GM10266 (cell line): ENCODE measurements at regions not wholly inside any gene's neighbourhood (a gene's known extent, or its start where the extent isn't known, plus 50 kb on each side); places are given as distances from the start of the nearest gene placed in this dataset.
"Not testable (repeated sequence)": the region's sequence is repeated elsewhere in the genome, so short reads cannot be mapped to it uniquely, and the experiment has no call there.

Source experiments
- DNase-seq: peaks from one replicate; pipeline ENCODE4 v3.0.0; 2012; ENCODE audit errors: extremely low spot score
- TF ChIP-seq, protein P1 (sequence below): IDR thresholded peaks from 2 replicates; pipeline ENCODE4 v1.5.1; 2012; ENCODE audit warnings: mild to moderate bottlenecking, low read depth; ENCODE audit not compliant: control insufficient read depth, insufficient read depth; ENCODE audit errors: missing control alignments

DNA sequence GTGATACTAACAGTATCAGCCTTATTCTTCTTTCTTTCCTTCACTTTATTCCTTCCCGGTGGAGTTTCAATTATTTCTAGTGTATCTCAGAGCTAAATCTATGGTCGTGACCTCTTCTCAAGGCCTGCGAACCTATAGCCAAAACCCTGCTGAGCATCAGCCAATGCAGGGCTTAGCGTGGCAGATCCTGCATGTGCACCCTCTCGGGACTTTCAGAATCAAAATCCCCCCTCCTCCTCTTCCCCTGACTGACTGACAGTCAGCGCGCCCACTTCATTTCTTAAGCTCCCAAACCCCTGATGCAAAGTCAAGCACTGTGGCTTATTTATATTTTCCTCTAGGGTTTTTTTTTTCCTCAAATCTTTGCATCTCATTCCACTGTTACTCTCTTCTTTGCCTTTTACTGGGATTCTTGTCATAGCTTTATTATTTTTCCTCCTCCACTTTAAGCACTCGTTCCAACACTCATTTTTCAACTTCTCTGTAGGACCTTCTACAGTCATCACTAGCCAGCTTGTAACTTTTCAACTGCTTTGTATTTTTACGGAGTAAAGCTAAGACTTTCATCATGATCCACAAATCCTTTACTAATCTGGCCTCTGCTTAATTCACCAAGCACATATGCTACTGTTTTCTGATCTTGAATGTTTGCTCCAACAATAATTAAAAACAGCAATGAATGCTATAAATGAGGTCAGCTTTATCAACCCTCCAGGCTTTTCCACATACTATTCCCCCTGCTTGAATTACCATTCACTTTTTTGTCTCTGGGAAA is 896.5 kb upstream of the PIK3C3 start:
- TF ChIP-seq, protein P1, sequence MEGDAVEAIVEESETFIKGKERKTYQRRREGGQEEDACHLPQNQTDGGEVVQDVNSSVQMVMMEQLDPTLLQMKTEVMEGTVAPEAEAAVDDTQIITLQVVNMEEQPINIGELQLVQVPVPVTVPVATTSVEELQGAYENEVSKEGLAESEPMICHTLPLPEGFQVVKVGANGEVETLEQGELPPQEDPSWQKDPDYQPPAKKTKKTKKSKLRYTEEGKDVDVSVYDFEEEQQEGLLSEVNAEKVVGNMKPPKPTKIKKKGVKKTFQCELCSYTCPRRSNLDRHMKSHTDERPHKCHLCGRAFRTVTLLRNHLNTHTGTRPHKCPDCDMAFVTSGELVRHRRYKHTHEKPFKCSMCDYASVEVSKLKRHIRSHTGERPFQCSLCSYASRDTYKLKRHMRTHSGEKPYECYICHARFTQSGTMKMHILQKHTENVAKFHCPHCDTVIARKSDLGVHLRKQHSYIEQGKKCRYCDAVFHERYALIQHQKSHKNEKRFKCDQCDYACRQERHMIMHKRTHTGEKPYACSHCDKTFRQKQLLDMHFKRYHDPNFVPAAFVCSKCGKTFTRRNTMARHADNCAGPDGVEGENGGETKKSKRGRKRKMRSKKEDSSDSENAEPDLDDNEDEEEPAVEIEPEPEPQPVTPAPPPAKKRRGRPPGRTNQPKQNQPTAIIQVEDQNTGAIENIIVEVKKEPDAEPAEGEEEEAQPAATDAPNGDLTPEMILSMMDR = no peak
- no peak for DNase-seq

DNA sequence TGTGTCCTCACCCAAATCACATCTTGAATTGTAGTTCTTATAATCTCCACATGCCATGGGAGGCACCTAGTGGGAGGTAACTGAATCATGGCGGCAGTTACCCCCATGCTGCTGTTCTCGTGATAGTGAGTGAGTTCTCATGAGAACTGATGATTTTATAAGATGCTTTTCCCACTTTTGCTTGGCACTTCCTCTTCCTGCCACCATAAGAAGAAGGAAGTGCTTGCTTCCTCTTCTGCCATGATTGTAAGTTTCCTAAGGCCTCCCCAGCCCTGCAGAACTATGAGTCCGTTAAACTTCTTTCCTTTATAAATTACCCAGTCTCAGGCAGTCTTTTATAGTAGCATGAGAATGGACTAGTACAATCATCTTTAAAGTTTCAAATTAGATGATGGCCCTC is 902.4 kb upstream of the PIK3C3 start:
- no peak for DNase-seq

DNA sequence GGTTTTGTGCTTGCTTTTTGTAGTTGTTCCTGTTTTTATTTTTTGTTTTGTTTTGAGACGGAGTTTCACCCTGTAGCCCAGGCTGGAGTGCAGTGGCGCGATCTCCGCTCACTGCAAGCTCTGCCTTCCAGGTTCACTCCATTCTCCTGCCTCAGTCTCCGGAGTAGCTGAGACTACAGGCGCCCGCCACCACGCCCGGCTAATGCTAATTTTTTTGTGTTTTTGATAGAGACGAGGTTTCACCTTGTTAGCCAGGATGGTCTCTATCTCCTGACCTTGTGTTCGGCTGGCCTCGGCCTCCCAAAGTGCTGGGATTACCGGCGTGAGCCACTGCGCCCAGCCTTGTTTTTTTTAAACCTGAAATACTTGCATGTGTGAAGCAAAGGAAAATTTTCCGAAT is 908.8 kb upstream of the PIK3C3 start:
- DNase-seq = not testable (repeated sequence)

More for the DNA sequence above, 902.4 kb upstream of the PIK3C3 start:
- TF ChIP-seq, protein P1 = no peak

DNA sequence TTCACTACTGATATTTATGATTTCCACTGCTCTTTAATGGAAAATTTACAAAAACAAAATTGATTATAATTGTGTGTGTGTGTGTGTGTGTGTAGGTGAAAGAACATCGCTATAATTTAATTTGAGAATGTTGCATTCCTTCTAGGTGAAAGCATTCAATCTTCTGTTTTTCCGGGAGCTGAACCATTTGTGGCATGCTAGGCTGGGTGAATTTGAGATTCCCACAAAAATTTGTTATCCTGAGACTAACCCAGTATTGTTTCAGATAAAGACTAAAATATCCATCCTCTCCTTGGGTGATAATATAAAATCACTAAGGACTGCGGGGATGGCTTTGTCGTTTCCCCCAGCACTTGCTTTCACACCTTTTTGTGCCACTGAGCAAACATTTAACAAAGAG is 911.2 kb upstream of the PIK3C3 start:
- no peak for DNase-seq
- TF ChIP-seq, protein P1 = no peak

DNA sequence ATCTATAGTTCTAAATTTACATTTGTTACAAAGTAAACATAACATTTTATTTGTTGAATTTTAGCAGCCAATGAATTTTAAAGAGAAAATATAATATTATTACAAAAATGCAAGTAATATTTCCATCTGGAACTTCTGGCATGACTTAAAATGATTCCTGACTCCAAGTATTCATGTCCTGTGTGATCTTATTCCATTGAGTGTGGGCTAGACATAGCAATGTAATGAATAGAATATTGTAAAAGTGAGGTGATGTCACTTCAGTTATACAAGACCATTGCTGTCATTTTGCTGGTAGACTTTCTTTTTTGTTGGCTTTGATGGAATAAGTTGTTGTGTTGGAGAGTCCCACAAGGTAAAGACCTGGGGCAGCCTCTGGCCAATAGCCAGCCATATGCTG is 912.2 kb upstream of the PIK3C3 start:
- TF ChIP-seq, protein P1 = no peak
- no peak for DNase-seq

DNA sequence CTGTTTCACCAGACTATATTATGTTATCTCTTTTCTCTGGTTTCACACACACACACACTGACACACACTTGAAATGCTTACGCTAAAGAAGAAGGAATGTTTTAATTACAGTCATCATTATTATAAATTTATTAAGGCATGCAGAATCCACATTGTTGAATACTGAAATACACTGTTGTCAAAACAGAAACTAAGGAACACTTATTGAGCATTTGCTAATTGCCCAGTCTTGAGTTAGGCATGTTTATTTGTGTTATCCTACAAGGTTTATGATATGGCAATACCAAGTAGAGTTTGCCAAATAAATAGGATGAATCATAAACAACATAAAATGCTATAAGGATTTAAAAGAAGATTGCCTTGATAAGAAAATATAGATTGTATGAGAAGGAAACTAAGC is 917.0 kb upstream of the PIK3C3 start:
- no peak for DNase-seq
- TF ChIP-seq, protein P1 = no peak

DNA sequence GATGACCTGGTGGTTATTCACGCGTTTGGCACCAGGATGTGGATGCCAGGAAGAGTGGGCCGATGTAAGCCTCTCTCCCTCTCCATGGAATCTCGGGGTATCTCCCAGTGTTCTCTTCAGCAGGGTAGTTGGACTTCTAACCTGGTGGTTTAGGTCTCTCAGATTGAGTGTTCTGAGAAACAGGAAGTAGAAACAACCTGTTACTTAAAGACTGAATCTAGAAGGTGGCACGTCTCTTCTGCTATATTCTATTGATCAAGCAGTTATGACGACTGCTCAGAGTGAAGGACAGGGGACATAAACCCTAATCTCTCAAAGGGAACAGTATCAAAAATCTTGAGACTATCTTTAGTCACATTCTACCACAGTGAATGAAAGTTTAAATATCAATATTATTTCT is 918.7 kb upstream of the PIK3C3 start:
- TF ChIP-seq, protein P1 = no peak
- DNase-seq = no peak

DNA sequence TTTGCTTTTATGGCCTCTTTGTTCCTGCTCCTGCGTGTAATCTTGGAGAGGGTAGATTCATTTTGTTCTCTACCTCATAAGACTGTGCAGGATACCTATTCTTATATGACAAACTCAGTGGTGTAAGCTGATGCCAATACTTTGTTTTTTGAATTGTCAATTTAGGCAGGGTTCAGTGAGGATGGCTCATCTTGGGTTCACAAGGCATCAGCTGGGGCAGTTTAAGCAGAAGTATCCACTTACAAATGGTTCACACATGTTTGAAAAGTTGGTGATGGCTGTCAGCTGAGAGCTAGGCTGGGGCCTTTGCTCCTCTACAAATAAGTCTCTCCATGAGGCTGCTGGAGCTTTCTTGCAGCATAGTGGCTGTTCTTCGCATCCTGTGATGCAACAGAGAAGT is 920.6 kb upstream of the PIK3C3 start:
- TF ChIP-seq, protein P1 = no peak
- DNase-seq = no peak
